ENCODE measurements at regions not wholly inside any gene's neighbourhood (a gene's known extent, or its start where the extent isn't known, plus 50 kb on each side); places are given as distances from the start of the nearest gene placed in this dataset.

GRCh38 chr3:162468791-162469190, 972.2 kb downstream of the OTOL1 start:
- CTCF ChIA-PET, result no interaction called here
- H3K27me3 ChIP-seq (ENCODE audit: insufficient read depth, low read length), result no peaks in the 10 kb centered on the region

GRCh38 chr3:162487138-162487537, 990.5 kb downstream of the OTOL1 start:
- H3K9me2 ChIP-seq (ENCODE audit: insufficient read depth), result no peaks in the 10 kb centered on the region
- ATAC-seq (no peak), DNase-seq (ENCODE audit: low read depth, low spot score) (no peak)
- TF ChIP-seq FOSL1 (IDR thresholded peaks at IDR 0.05; ENCODE audit: low read depth), result no peak
- no peak for TF ChIP-seq EZH2phosphoT487 (IDR thresholded peaks at IDR 0.05; ENCODE audit: borderline replicate concordance)
- no peak for TF ChIP-seq POLR2A (IDR thresholded peaks at IDR 0.05; ENCODE audit: borderline replicate concordance, extremely low read depth, insufficient read depth, insufficient read length)
- no peak for TF ChIP-seq SP1 (IDR thresholded peaks at IDR 0.05; ENCODE audit: low read depth)
- no peak for TF ChIP-seq CEBPB (IDR thresholded peaks at IDR 0.05; ENCODE audit: low read depth)
- TF ChIP-seq EZH2 (IDR thresholded peaks at IDR 0.05), result no peak
- TF ChIP-seq CBX3 (IDR thresholded peaks at IDR 0.05; ENCODE audit: low read depth), result no peak
- no peak for TF ChIP-seq MAX (IDR thresholded peaks at IDR 0.05)
- no peak for TF ChIP-seq JUND (IDR thresholded peaks at IDR 0.05)
- no peak overlapping the region for H3K9ac ChIP-seq (ENCODE audit: low read length)
- H3K4me1 ChIP-seq (ENCODE audit: control insufficient read depth in 1 of 2, insufficient read depth in 2 of 2, low read length in 2 of 2), result no peaks in the 10 kb centered on the region
- H3K27me3 ChIP-seq (ENCODE audit: insufficient read depth, low read length), result no peaks in the 10 kb centered on the region
- RAD21 ChIA-PET (ENCODE audit: low non-redundant PET in 1 of 2, low total read pairs in 2 of 2, uncharacterized antibody in 2 of 2, unreplicated experiment in 2 of 2), result no interaction called here
- H3K4me3 ChIP-seq (replicated peaks in 1 of 2; ENCODE audit: low read depth in 1 of 2, low read length in 2 of 2), result no peak overlapping the region
- intact Hi-C loops (cut with micrococcal nuclease), result no loop called here
- H4K20me1 ChIP-seq (ENCODE audit: insufficient read depth), result no peaks in the 10 kb centered on the region
- no peak overlapping the region for H2AFZ ChIP-seq (ENCODE audit: low read depth, low read length, poor library complexity, severe bottlenecking)
- H3K27ac ChIP-seq (ENCODE audit: low read depth, low read length), result no peak overlapping the region
- BruUV-seq (replicated peaks), result no TSS peak
- no peaks in the 10 kb centered on the region for H3K36me3 ChIP-seq (ENCODE audit: control insufficient read depth in 1 of 2, insufficient read depth in 2 of 2, low read length in 2 of 2)
- POLR2A ChIA-PET, result no interaction called here
- no peaks in the 10 kb centered on the region for H3K9me3 ChIP-seq (ENCODE audit: control insufficient read depth in 1 of 2, insufficient read depth in 1 of 2, low read depth in 1 of 2, low read length in 2 of 2)
- CTCF ChIA-PET, result no interaction called here
- no peak overlapping the region for H3K4me2 ChIP-seq (ENCODE audit: low read length)
- H3K79me2 ChIP-seq (ENCODE audit: insufficient read depth, low read length), result no peaks in the 10 kb centered on the region

More at GRCh38 chr3:162468791-162469190, 972.2 kb downstream of the OTOL1 start:
- no peak overlapping the region for H2AFZ ChIP-seq (ENCODE audit: low read depth, low read length, poor library complexity, severe bottlenecking)
- no peaks in the 10 kb centered on the region for H3K9me3 ChIP-seq (ENCODE audit: control insufficient read depth in 1 of 2, insufficient read depth in 1 of 2, low read depth in 1 of 2, low read length in 2 of 2)
- no peaks in the 10 kb centered on the region for H3K4me1 ChIP-seq (ENCODE audit: control insufficient read depth in 1 of 2, insufficient read depth in 2 of 2, low read length in 2 of 2)
- ChIA-PET POLR2A (no interaction called here), RAD21 (ENCODE audit: low non-redundant PET in 1 of 2, low total read pairs in 2 of 2, uncharacterized antibody in 2 of 2, unreplicated experiment in 2 of 2) (no interaction called here)
- no peak overlapping the region for H3K27ac ChIP-seq (ENCODE audit: low read depth, low read length)
- ATAC-seq, result no peak
- TF ChIP-seq FOSL1 (IDR thresholded peaks at IDR 0.05; ENCODE audit: low read depth), result no peak
- BruUV-seq (replicated peaks), result no TSS peak
- no peaks in the 10 kb centered on the region for H3K79me2 ChIP-seq (ENCODE audit: insufficient read depth, low read length)
- H3K9me2 ChIP-seq (ENCODE audit: insufficient read depth), result no peaks in the 10 kb centered on the region
- H3K36me3 ChIP-seq (ENCODE audit: control insufficient read depth in 1 of 2, insufficient read depth in 2 of 2, low read length in 2 of 2), result no peaks in the 10 kb centered on the region
- H3K4me2 ChIP-seq (ENCODE audit: low read length), result no peak overlapping the region
- H4K20me1 ChIP-seq (ENCODE audit: insufficient read depth), result no peaks in the 10 kb centered on the region
- H3K4me3 ChIP-seq (replicated peaks in 1 of 2; ENCODE audit: low read depth in 1 of 2, low read length in 2 of 2), result no peak overlapping the region
- intact Hi-C loops (cut with micrococcal nuclease), result no loop called here
- H3K9ac ChIP-seq (ENCODE audit: low read length), result no peak overlapping the region
- DNase-seq (ENCODE audit: low read depth, low spot score), result no peak

All from HCT116 (cell line).